Hepatocyte (in vitro differentiated cells): ENCODE measurements at regions not wholly inside any gene's neighbourhood (a gene's known extent, or its start where the extent isn't known, plus 50 kb on each side); places are given as distances from the start of the nearest gene placed in this dataset.
A peak's percentile ranks its signal among the peaks of the same experiment; 100 is the strongest.
"Not testable (repeated sequence)": the region's sequence is repeated elsewhere in the genome, so short reads cannot be mapped to it uniquely, and the experiment has no call there.

Source experiments
- DNase-seq: peaks from one replicate; pipeline ENCODE4 v3.0.0-alpha.2; 2016; ENCODE audit warnings: low spot score
- H2AFZ ChIP-seq: fragments of 200-600 bp; sonication (generic); 2 replicates; pipeline ENCODE4 v1.6.0; 2016; ENCODE audit warnings: antibody characterized with exemption, mild to moderate bottlenecking
- H3K27ac ChIP-seq: fragments of 200-600 bp; sonication (generic); 2 replicates; pipeline ENCODE4 v1.5.1; 2016; ENCODE audit warnings: mild to moderate bottlenecking
- H3K27me3 ChIP-seq: fragments of 200-600 bp; sonication (generic); 2 replicates; pipeline ENCODE4 v1.6.1; 2016
- H3K36me3 ChIP-seq: fragments of 200-600 bp; sonication (generic); replicated peaks from 2 replicates; pipeline ENCODE4 v1.5.1; 2016; ENCODE audit warnings: low read depth; ENCODE audit not compliant: insufficient read depth
- H3K4me1 ChIP-seq: fragments of 200-600 bp; sonication (generic); 2 replicates; pipeline ENCODE4 v1.5.1; 2016; ENCODE audit warnings: mild to moderate bottlenecking, moderate library complexity; ENCODE audit not compliant: insufficient read depth
- H3K4me2 ChIP-seq: fragments of 200-600 bp; sonication (generic); 2 replicates; pipeline ENCODE4 v1.6.0; 2016
- H3K4me3 ChIP-seq: fragments of 200-600 bp; sonication (generic); 2 replicates; pipeline ENCODE4 v1.5.1; 2016; ENCODE audit warnings: mild to moderate bottlenecking
- H3K79me2 ChIP-seq: fragments of 200-600 bp; sonication (generic); 2 replicates; pipeline ENCODE4 v1.6.0; 2017; ENCODE audit warnings: mild to moderate bottlenecking
- H3K9me2 ChIP-seq: fragments of 200-600 bp; sonication (generic); replicated peaks from 2 replicates; pipeline ENCODE4 v1.6.0; 2017; ENCODE audit warnings: mild to moderate bottlenecking; ENCODE audit not compliant: insufficient read depth
- H3K9me3 ChIP-seq: fragments of 200-600 bp; sonication (generic); 2 replicates; pipeline ENCODE4 v1.5.1; 2016; ENCODE audit warnings: low read depth, mild to moderate bottlenecking
- H4K20me1 ChIP-seq: fragments of 200-600 bp; sonication (generic); 2 replicates; pipeline ENCODE4 v1.6.0; 2016; ENCODE audit warnings: mild to moderate bottlenecking; ENCODE audit not compliant: insufficient read depth, poor library complexity, severe bottlenecking
- EZH2 ChIP-seq: fragments of 200-600 bp; sonication (generic); IDR thresholded peaks from 2 replicates; pipeline ENCODE4 v1.6.1; 2016; ENCODE audit warnings: antibody characterized with exemption, mild to moderate bottlenecking, borderline replicate concordance
- EZH2phosphoT487 ChIP-seq: fragments of 200-600 bp; sonication (generic); IDR thresholded peaks from one replicate; pipeline ENCODE4 v1.6.1; 2018; ENCODE audit warnings: antibody characterized with exemption, mild to moderate bottlenecking, low read depth, moderate library complexity; ENCODE audit not compliant: unreplicated experiment, severe bottlenecking
- WGBS: methylation state at CpG from one replicate; pipeline ENCODE4 v1.1.6; 2016; ENCODE audit warnings: low lambda C conversion rate; ENCODE audit errors: missing lambda C conversion rate; 5-methylcytosine and 5-hydroxymethylcytosine counted together
- TF ChIP-seq, protein P1 (sequence below): fragments of 200-600 bp; sonication (generic); IDR thresholded peaks from 2 replicates; pipeline ENCODE4 v1.5.1; 2016; ENCODE audit warnings: antibody characterized with exemption, mild to moderate bottlenecking; ENCODE audit not compliant: poor library complexity

DNA sequence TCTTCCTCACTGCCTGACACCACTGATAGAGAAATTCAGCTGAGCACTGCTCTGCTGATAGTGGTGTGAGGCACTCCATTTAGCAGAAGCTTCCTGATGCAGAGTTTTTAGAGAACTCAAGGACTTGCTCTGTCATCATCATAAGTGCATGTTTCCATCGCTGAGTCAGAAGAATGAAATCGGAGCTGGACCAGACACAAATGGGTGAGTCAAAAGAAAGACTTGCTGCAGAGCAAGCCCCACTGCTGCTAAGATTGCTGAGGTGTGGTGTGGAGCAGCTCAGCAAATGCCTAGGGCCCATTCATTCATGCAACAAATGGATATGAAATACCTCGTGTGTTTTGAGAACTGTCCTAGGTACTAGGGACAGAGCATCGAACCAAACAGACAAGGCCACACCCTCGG, 410.2 kb upstream of the SLC30A5 start:
- Histone ChIP-seq H3K4me3 (no peak overlapping the region), H4K20me1 (no peaks in the 10 kb centered on the region), H2AFZ (no peak overlapping the region), H3K79me2 (no peaks in the 10 kb centered on the region), H3K27ac (no peak overlapping the region), H3K4me2 (no peak overlapping the region), H3K9me2 (no peaks in the 10 kb centered on the region), H3K4me1 (peaks cover 22% of the 10 kb centered on the region), H3K9me3 (no peaks in the 10 kb centered on the region), H3K36me3 (no peaks in the 10 kb centered on the region), H3K27me3 (no peaks in the 10 kb centered on the region)
- 51% methylated on average over 5 of the region's 5 CpGs for WGBS
- TF ChIP-seq EZH2 (no peak), EZH2phosphoT487 (no peak)
- TF ChIP-seq, protein P1, sequence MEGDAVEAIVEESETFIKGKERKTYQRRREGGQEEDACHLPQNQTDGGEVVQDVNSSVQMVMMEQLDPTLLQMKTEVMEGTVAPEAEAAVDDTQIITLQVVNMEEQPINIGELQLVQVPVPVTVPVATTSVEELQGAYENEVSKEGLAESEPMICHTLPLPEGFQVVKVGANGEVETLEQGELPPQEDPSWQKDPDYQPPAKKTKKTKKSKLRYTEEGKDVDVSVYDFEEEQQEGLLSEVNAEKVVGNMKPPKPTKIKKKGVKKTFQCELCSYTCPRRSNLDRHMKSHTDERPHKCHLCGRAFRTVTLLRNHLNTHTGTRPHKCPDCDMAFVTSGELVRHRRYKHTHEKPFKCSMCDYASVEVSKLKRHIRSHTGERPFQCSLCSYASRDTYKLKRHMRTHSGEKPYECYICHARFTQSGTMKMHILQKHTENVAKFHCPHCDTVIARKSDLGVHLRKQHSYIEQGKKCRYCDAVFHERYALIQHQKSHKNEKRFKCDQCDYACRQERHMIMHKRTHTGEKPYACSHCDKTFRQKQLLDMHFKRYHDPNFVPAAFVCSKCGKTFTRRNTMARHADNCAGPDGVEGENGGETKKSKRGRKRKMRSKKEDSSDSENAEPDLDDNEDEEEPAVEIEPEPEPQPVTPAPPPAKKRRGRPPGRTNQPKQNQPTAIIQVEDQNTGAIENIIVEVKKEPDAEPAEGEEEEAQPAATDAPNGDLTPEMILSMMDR = no peak
- peak; percentile 71 for DNase-seq

DNA sequence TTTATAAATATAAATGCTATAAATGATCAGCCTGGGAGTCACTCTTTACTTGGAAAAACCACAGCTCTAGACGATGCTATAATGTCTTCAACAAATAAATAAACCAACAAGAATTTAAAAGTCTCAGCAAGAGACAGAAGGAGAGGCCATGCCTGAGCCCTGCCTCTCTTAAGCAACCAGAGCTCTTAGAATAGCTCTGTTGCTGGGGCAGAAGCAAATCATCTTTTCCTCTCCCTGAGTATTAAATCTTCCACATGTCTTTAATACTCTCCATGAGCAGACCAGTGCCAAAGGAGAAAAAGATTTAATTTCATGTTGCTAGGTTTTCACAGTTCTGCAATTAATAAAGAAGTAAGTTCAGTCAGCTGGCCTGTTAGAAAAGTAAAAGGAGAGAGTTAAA, 408.0 kb upstream of the SLC30A5 start:
- Histone ChIP-seq H3K27ac (no peak overlapping the region), H3K4me3 (no peak overlapping the region), H3K9me3 (no peaks in the 10 kb centered on the region), H3K36me3 (no peaks in the 10 kb centered on the region), H4K20me1 (no peaks in the 10 kb centered on the region), H2AFZ (no peak overlapping the region), H3K27me3 (no peaks in the 10 kb centered on the region), H3K9me2 (no peaks in the 10 kb centered on the region), H3K4me2 (no peak overlapping the region), H3K4me1 (peaks cover 17% of the 10 kb centered on the region), H3K79me2 (no peaks in the 10 kb centered on the region)
- TF ChIP-seq EZH2phosphoT487 = no peak
- TF ChIP-seq EZH2 = no peak
- TF ChIP-seq, protein P1 = no peak
- DNase-seq = no peak
- WGBS = 46% methylated on average over 1 of the region's 1 CpG

DNA sequence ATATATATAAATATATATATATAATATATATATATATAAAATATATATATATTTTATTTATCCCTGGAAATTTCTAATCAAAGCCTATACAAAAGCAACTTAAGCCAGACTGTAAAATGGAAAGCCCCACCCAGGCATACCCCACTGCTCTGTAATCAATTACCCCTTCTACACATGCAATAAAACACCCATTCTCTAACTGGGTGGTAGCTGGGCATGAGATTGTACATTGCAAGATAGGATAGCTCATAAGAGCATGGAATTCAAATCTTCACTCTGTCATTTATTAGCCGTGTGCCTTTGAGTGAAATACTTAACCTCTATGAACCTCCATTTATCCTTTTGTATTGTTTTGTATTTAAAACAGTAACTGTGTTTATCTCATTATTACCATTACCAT, 405.3 kb upstream of the SLC30A5 start:
- Histone ChIP-seq H3K4me1 (no peaks in the 10 kb centered on the region), H3K9me3 (no peaks in the 10 kb centered on the region), H3K79me2 (no peaks in the 10 kb centered on the region), H3K36me3 (no peaks in the 10 kb centered on the region), H3K27me3 (no peaks in the 10 kb centered on the region), H2AFZ (no peak overlapping the region), H3K27ac (no peak overlapping the region), H3K9me2 (no peaks in the 10 kb centered on the region), H4K20me1 (no peaks in the 10 kb centered on the region), H3K4me2 (no peak overlapping the region), H3K4me3 (no peak overlapping the region)
- 82% methylated on average over 1 of the region's 1 CpG for WGBS
- TF ChIP-seq, protein P1 = no peak
- TF ChIP-seq EZH2phosphoT487 = no peak
- no peak for TF ChIP-seq EZH2
- DNase-seq = no peak

DNA sequence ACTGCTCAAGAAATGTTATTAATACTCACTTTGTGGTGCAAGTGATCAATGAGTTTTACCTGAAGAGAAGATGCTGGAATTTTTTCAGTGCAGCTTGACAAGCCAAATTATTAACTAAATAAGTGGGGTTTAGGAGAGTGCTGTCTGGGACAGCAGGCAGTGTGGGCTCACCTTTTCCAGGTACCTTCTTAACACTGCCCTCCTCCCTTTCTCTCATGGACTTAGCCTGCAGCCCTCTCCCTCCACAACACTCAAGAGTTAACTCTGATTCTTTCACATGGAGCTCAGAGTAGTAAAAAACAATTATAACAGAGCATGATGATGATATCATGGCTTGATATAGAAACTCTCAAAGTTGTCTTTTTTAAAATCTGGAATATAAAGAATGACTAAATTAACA, 404.8 kb upstream of the SLC30A5 start:
- no peaks in the 10 kb centered on the region for H3K4me1 ChIP-seq
- DNase-seq = no peak
- H4K20me1 ChIP-seq = no peaks in the 10 kb centered on the region
- no peak overlapping the region for H2AFZ ChIP-seq
- H3K4me2 ChIP-seq = no peak overlapping the region
- TF ChIP-seq EZH2 (no peak), EZH2phosphoT487 (no peak)
- TF ChIP-seq, protein P1 = no peak
- H3K9me3 ChIP-seq = no peaks in the 10 kb centered on the region
- H3K4me3 ChIP-seq = no peak overlapping the region
- no peaks in the 10 kb centered on the region for H3K27me3 ChIP-seq
- no peaks in the 10 kb centered on the region for H3K9me2 ChIP-seq
- no peaks in the 10 kb centered on the region for H3K79me2 ChIP-seq
- H3K27ac ChIP-seq = no peak overlapping the region
- no peaks in the 10 kb centered on the region for H3K36me3 ChIP-seq

DNA sequence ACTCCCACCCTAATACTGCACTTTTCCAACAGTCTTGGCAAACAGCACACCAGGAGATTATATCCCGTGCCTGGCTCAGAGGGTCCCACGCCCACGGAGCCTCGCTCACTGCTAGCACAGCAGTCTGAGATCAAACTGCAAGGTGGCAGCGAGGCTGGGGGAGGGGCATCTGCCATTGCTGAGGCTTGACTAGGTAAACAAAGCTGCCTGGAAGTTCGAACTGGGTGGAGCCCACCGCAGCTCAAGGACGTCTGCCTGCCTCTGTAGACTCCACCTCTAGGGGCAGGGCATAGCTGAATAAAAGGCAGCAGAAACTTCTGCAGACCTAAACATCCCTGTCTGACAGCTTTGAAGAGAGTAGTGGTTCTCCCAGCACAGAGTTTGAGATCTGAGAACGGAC, 401.9 kb upstream of the SLC30A5 start:
- H3K79me2 ChIP-seq, H3K4me1 ChIP-seq, H3K4me3 ChIP-seq, H3K9me3 ChIP-seq, H3K27me3 ChIP-seq, H2AFZ ChIP-seq, H4K20me1 ChIP-seq, DNase-seq, H3K4me2 ChIP-seq, H3K9me2 ChIP-seq, H3K27ac ChIP-seq, H3K36me3 ChIP-seq: not testable (repeated sequence)
- 86% methylated on average over 9 of the region's 9 CpGs for WGBS
